ENCODE measurements at regions not wholly inside any gene's neighbourhood (a gene's known extent, or its start where the extent isn't known, plus 50 kb on each side); places are given as distances from the start of the nearest gene placed in this dataset.

- Histone ChIP-seq H3K27me3 (no peaks in the 10 kb centered on the region), H3K4me3 (no peak overlapping the region), H3K9me3 (no peaks in the 10 kb centered on the region), H3K36me3 (no peaks in the 10 kb centered on the region)
- DNase-seq: no peak
These were observed 50.4 kb upstream of the PRSS23 start for GRCh38 chr11:86749821-86750401.

- no peaks in the 10 kb centered on the region for H3K27me3 ChIP-seq
- no peaks in the 10 kb centered on the region for H3K36me3 ChIP-seq
- H3K4me3 ChIP-seq: no peak overlapping the region
- no peaks in the 10 kb centered on the region for H3K9me3 ChIP-seq
- no peak for DNase-seq
These were observed 51.0 kb upstream of the PRSS23 start for GRCh38 chr11:86749376-86749775.

GRCh38 chr11:86748296-86748695, 52.0 kb upstream of the PRSS23 start:
- Histone ChIP-seq H3K4me3 (no peak overlapping the region), H3K36me3 (no peaks in the 10 kb centered on the region), H3K9me3 (no peaks in the 10 kb centered on the region), H3K27me3 (no peaks in the 10 kb centered on the region)
- no peak for DNase-seq

DNA sequence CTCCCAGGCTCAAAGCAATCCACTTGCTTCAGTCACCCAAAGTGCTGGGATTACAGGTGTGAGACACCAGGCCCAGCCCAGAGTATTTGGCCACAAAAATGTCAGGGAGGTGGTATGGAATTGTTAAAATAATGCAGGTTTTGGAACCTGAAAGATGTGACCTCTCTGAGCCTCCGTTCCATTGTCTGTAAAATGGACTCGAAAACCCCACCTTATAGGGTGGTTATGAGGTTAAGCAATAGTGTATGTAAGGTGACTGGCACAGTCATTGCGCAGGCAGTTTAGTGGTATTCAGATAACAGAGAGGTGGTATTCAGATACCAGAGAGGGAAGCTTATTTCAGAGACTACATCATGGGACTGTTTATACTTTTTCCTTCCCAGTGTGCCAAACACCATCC, 52.5 kb upstream of the PRSS23 start:
- H3K9me3 ChIP-seq: no peaks in the 10 kb centered on the region
- no peaks in the 10 kb centered on the region for H3K27me3 ChIP-seq
- no peak for DNase-seq
- H3K36me3 ChIP-seq: no peaks in the 10 kb centered on the region
- no peak overlapping the region for H3K4me3 ChIP-seq

- H3K4me3 ChIP-seq: no peak overlapping the region
- H3K27me3 ChIP-seq: no peaks in the 10 kb centered on the region
- H3K9me3 ChIP-seq: no peaks in the 10 kb centered on the region
- no peaks in the 10 kb centered on the region for H3K36me3 ChIP-seq
- DNase-seq: no peak
These were observed 53.8 kb upstream of the PRSS23 start for GRCh38 chr11:86746514-86746913.

GRCh38 chr11:86745571-86745970, 54.8 kb upstream of the PRSS23 start:
- Histone ChIP-seq H3K9me3 (no peaks in the 10 kb centered on the region), H3K27me3 (no peaks in the 10 kb centered on the region), H3K36me3 (no peaks in the 10 kb centered on the region), H3K4me3 (no peak overlapping the region)
- DNase-seq: no peak

DNA sequence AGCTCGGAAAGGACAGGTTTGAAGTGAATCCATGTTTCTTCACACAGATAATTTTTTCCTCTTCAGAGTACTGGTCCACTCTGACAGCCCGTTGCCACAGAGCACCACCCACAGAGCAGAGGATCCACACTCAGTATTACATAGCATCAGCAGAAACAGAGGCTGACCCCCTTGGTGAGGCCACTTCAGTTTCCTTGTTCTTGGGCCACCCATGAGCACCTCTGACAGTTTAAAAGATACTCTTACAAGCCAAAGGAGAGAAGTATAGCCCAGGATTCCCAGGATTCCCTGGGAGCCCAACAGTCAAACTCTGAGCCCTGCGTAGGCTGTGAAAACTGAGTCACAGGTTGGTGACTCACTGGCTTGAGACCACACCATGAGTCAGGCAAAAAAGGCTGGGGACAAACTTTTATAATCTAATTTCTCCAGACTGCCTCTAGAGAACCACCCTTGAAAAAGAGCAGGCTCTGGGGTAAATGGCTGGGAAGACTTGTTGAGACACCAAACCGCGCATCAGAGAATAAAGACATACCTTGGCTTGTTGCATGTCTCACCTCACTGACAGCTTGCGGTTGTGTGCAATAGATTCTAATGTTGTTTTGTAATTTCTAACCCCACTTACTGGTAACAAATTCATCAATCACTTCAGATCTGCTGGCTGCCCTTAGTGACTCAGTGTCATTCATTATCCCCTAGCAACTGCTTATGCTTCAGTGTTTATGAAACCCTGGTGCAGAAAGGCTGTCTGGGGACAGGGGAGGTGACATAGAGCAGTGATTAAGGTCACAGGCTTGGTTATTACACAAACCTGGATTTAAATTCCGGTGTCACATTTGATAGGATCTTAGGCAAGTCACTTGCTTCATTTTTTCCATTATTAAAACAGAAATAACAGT, 56.9 kb upstream of the PRSS23 start:
- peak; percentile 89 for DNase-seq
- no peaks in the 10 kb centered on the region for H3K36me3 ChIP-seq
- H3K9me3 ChIP-seq: no peaks in the 10 kb centered on the region; the same call in 1 of the 2 replicates
- H3K4me3 ChIP-seq: no peak overlapping the region
- no peaks in the 10 kb centered on the region for H3K27me3 ChIP-seq

- H3K4me3 ChIP-seq: no peak overlapping the region
- H3K9me3 ChIP-seq: no peaks in the 10 kb centered on the region; the same call in 1 of the 2 replicates
- H3K27me3 ChIP-seq: no peaks in the 10 kb centered on the region
- peak; percentile 69 for DNase-seq
- no peaks in the 10 kb centered on the region for H3K36me3 ChIP-seq
These were observed 58.2 kb upstream of the PRSS23 start for GRCh38 chr11:86741839-86742805.

- H3K27me3 ChIP-seq: no peaks in the 10 kb centered on the region
These were observed 58.9 kb upstream of the PRSS23 start for GRCh38 chr11:86741484-86741835.

GRCh38 chr11:86740628-86741483, 59.5 kb upstream of the PRSS23 start:
- Histone ChIP-seq H3K9me3 (no peaks in the 10 kb centered on the region; the same call in 1 of the 2 replicates), H3K27me3 (no peaks in the 10 kb centered on the region), H3K36me3 (no peaks in the 10 kb centered on the region), H3K4me3 (no peak overlapping the region)
- DNase-seq: peak; percentile 87

More at GRCh38 chr11:86741484-86741835, 58.9 kb upstream of the PRSS23 start:
- H3K9me3 ChIP-seq: no peaks in the 10 kb centered on the region; the same call in 1 of the 2 replicates
- no peaks in the 10 kb centered on the region for H3K36me3 ChIP-seq
- no peak overlapping the region for H3K4me3 ChIP-seq
- DNase-seq: no peak

GRCh38 chr11:86738568-86738967, 61.8 kb upstream of the PRSS23 start:
- DNase-seq: no peak
- Histone ChIP-seq H3K9me3 (no peaks in the 10 kb centered on the region; the same call in 1 of the 2 replicates), H3K27me3 (no peaks in the 10 kb centered on the region), H3K4me3 (no peak overlapping the region), H3K36me3 (no peaks in the 10 kb centered on the region)

DNA sequence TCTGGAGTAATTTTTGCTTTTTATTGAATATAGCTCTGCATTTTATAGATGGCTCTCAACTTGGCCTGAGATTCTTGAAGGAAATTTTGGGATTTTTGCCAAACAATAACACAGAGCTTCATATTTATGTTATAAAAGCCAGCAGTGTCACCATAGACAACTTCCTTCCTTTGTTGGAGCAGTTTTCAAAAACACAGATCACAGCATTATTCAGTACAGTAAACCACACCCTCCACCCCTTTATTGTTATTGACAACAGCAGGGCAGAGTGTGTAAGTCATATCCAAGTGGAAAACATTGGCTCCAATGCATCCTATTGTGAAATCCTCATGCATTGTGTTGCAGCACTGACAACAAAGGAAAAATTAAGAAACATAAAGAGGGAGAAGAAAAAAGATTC, 62.6 kb upstream of the PRSS23 start:
- H3K36me3 ChIP-seq: no peaks in the 10 kb centered on the region
- H3K4me3 ChIP-seq: no peak overlapping the region
- no peaks in the 10 kb centered on the region for H3K27me3 ChIP-seq
- no peaks in the 10 kb centered on the region; the same call in 1 of the 2 replicates for H3K9me3 ChIP-seq
- DNase-seq: peak; percentile 53

GRCh38 chr11:86737230-86737629, 63.1 kb upstream of the PRSS23 start:
- no peak overlapping the region for H3K4me3 ChIP-seq
- no peaks in the 10 kb centered on the region for H3K36me3 ChIP-seq
- no peaks in the 10 kb centered on the region; the same call in 1 of the 2 replicates for H3K9me3 ChIP-seq
- H3K27me3 ChIP-seq: no peaks in the 10 kb centered on the region
- DNase-seq: no peak

DNA sequence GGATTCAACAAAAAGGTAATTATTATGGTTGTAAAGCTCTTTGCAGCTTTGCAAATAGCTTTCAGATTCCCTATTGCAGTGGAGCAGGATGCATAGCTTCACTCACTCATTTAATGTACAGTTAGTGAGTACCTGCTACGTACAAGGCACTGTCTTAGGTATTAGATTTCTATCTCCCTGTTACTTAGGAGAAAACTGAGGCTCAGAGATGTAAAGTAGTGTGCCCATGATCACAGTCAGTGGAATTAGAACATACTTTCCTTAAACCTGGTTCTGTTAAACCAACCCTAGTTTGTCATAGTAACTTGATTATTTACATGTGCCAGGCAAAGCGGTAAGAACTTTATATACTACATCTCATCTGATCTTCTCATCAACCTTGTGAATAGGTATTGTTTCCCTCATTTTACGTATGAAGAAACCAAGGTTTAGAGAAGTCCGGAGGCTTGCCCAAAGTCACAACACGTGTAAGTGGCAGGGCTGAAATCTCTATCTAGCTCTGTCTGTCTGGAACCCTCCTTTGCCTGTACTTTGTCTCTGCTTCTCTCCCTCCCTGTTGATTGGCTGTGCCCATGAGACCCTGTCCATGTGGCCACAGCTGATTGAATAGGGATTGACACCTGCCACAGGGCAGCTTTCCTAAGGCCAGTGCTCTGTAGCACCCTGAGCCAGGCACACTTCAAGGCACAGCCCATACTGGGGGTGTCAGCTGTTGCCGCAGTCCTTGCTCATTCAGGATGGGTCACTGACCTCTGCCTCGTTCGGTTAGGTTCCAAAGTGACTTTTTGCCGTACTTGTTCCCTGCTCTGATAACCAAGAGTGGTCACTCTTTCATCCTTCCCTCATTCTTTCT, 63.8 kb upstream of the PRSS23 start:
- Histone ChIP-seq H3K4me3 (no peak overlapping the region), H3K9me3 (no peaks in the 10 kb centered on the region; the same call in 1 of the 2 replicates), H3K27me3 (no peaks in the 10 kb centered on the region), H3K36me3 (no peaks in the 10 kb centered on the region)
- DNase-seq: no peak

All from MG63 (cell line).